Psoas muscle (tissue), 7 donors: ENCODE measurements at regions not wholly inside any gene's neighbourhood (a gene's known extent, or its start where the extent isn't known, plus 50 kb on each side); places are given as distances from the start of the nearest gene placed in this dataset.
"Not testable (repeated sequence)": the region's sequence is repeated elsewhere in the genome, so short reads cannot be mapped to it uniquely, and the experiment has no call there.

Experiments used
- ATAC-seq, 4 donors: fragments of 200-7000 bp; cut with Tn5 transposase; one replicate each; pipeline ENCODE4 v1.9.1; 2020; ENCODE audit warnings: moderate library complexity in 3 of 4, mild to moderate bottlenecking in 2 of 4
- DNase-seq, 2 donors: peaks; one replicate each; pipeline ENCODE4 v3.0.0-alpha.2; 2020
- H3K27ac ChIP-seq: fragments of 200-600 bp; one replicate; pipeline ENCODE4 v1.8.0; 2022
- H3K27me3 ChIP-seq, 3 donors: fragments of 200-600 bp in 1 of 3; one replicate each; pipeline versions ENCODE4 v1.6.1 to v1.8.0; 2013 to 2022; ENCODE audit warnings: low read length in 2 of 3, mild to moderate bottlenecking in 2 of 3, moderate library complexity in 1 of 3; ENCODE audit not compliant: insufficient read depth in 3 of 3
- H3K36me3 ChIP-seq, 2 donors: fragments of 200-600 bp in 1 of 2; one replicate each; pipeline versions ENCODE4 v1.6.1 to v1.8.0; 2013 to 2022; ENCODE audit warnings: low read depth in 1 of 2, mild to moderate bottlenecking in 1 of 2, moderate library complexity in 1 of 2; ENCODE audit not compliant: insufficient read depth in 1 of 2
- H3K4me1 ChIP-seq: fragments of 200-600 bp; one replicate; pipeline ENCODE4 v1.8.0; 2022
- H3K4me3 ChIP-seq: fragments of 200-600 bp; one replicate; pipeline ENCODE4 v1.8.0; 2022; ENCODE audit warnings: mild to moderate bottlenecking
- H3K9me3 ChIP-seq: fragments of 200-600 bp; one replicate; pipeline ENCODE4 v1.8.0; 2022
- WGBS, 3 donors: extraction: QIAGEN DNeasy Blood & Tissue Kit; methylation state at CpG; one replicate each; pipeline versions ENCODE4 v1.1.6 to v1.1.7; 2013; 5-methylcytosine and 5-hydroxymethylcytosine counted together
- intact Hi-C, 2 donors: fragments of 100-400 bp; cut with DNase I; formaldehyde crosslinking; loops; one replicate each; pipeline versions ENCODE4 v1.11.0 to v1.14.2; 2022
- TF ChIP-seq, protein P1 (sequence below): fragments of 200-600 bp; IDR thresholded peaks from one replicate; pipeline ENCODE4 v1.8.0; 2022; ENCODE audit warnings: antibody characterized with exemption
- donor health status: healthy with polysubstance abuse.
- donor health status: DM: no; HTN: no; CAD: no; lungs with moderate emphysema.
- donor health status: Bipolar disorder and iron deficiency.
- donor health status: healthy.
- donor health status: DM: yes; HTN: yes; CAD: no.
- donor health status: DM: no; HTN: no; CAD: no.
- donor health status: DM: yes; HTN: yes; CAD: no.

DNA sequence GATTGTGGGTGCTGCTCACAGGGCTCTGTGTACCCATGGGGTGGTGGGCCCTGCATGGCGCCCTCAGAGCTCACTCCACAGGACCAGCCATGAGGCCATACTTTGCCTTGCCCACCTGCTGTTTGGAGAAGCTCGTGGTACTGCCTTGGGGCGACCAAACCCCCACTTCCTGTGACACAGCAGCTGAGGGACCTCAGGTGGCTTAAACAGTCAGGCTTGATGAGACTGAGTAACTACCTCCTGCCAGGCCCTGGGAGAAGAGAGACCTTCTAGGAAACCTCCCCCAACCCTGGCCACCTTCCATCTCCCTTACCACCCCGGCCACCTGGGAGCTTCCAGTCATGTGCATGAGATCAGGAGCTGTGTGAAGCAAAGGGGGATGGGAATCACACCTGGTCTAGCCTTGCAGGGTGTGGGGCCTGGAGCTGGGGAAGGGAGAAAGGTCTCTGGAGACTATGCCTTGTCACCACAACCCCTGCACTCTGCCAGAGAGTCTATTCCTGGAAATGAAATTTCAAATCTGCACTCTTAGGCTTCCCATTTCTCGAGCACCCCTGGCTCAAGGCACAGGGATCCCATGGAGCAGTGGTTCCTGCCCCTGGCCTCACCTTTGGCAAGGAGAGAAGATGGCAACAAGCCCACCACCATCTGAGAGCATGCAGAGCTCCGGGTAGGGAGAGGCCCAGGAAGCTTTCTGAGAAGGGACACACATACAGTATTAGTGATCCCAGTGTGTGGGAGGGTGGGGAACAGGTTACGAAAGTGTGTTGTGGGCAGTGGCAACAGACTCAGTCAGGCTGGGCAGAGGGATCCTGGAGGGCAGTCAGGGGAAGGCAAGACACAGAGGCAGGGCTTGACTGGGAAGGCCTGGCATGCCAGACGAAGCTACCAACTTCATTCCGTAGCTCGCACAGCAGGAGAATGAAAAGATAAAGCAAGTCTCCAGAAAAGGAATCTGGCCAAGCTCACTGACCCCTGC, 125.0 kb downstream of the URI1 start:
- no peak overlapping the region for H3K27ac ChIP-seq
- TF ChIP-seq, protein P1, sequence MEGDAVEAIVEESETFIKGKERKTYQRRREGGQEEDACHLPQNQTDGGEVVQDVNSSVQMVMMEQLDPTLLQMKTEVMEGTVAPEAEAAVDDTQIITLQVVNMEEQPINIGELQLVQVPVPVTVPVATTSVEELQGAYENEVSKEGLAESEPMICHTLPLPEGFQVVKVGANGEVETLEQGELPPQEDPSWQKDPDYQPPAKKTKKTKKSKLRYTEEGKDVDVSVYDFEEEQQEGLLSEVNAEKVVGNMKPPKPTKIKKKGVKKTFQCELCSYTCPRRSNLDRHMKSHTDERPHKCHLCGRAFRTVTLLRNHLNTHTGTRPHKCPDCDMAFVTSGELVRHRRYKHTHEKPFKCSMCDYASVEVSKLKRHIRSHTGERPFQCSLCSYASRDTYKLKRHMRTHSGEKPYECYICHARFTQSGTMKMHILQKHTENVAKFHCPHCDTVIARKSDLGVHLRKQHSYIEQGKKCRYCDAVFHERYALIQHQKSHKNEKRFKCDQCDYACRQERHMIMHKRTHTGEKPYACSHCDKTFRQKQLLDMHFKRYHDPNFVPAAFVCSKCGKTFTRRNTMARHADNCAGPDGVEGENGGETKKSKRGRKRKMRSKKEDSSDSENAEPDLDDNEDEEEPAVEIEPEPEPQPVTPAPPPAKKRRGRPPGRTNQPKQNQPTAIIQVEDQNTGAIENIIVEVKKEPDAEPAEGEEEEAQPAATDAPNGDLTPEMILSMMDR = no peak
- DNase-seq = no peak
- no peaks in the 10 kb centered on the region for H3K9me3 ChIP-seq
- intact Hi-C loops = no loop called here
- H3K27me3 ChIP-seq = peaks cover 0 to 10% (median 0%) of the 10 kb centered on the region in 3 donors
- H3K4me1 ChIP-seq = no peaks in the 10 kb centered on the region
- no peak for ATAC-seq
- WGBS, 3 donors = 76 to 84% (median 82%) methylated on average over 10 of the region's 10 CpGs
- no peak overlapping the region for H3K4me3 ChIP-seq
- no peaks in the 10 kb centered on the region for H3K36me3 ChIP-seq

DNA sequence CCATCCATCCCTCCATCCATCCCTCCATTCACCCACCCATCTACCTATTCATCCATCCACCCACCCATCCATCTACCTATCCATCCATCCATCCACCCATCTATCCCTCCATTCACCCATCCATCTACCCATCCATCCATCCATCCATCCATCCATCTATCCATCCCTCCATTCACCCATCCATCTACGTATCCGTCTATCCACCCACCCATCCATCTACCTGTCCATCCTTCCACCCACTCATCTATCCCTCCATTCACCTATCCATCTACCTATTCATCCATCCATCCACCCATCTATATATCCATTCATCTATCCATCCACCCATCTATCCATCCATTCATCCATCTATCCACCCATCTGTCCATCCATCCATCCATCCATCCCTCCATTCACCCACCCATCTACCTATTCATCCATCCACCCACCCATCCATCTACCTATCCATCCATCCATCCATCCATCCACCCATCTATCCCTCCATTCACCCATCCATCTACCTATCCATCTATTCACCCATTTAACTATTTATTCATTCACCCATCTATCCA, 126.0 kb downstream of the URI1 start:
- ATAC-seq = not testable (repeated sequence)

DNA sequence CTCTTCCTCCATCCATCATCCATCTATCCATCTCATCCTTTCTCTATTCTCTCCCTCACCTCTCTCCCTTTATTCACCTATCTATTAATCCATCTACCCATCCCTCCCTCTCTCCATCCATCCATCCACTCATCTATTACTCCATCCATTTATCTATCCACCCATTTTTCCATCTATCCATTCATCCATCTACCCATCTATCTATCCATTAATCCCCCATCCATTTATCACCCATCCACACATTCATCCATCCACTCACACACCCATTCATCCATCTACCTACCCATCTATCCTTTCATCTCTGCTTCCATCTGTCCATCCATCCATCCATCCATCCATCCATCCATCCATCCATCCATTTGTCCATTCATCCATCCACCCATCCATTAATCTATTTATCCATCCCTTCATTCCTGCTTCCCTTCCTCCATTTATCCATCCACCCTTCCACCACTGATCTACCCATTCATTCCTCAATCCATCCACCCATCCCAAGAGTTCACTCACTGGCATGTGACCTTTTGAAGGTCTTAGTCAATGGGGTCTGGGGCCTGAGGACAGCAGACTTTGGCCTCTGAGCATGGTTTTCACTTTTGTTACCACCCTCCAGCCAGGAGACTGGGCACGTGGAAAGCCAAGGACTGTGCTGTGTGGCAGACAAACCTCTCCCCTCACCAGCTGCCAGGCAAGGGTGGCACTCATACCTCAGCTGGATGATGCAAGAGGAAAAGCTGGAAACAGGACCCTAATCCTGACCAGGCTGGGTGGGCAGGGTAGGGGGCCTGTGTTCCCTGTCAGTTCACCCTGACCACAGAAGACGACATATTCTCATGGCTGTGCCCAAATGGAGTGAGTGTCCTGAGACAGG, 126.7 kb downstream of the URI1 start:
- no peak for DNase-seq
- TF ChIP-seq, protein P1 = no peak
- Histone ChIP-seq H3K27me3 (peaks cover 0 to 16% (median 3%) of the 10 kb centered on the region in 3 donors), H3K27ac (no peak overlapping the region), H3K4me1 (no peaks in the 10 kb centered on the region), H3K4me3 (no peak overlapping the region), H3K36me3 (no peaks in the 10 kb centered on the region), H3K9me3 (no peaks in the 10 kb centered on the region)
- WGBS, 3 donors = 72 to 79% (median 73%) methylated on average over 2 of the region's 2 CpGs
- intact Hi-C loops = no loop called here
- no peak for ATAC-seq

More for the DNA sequence above, 126.0 kb downstream of the URI1 start:
- H3K9me3 ChIP-seq, intact Hi-C loops, H3K4me3 ChIP-seq, H3K27ac ChIP-seq, H3K4me1 ChIP-seq, H3K27me3 ChIP-seq, H3K36me3 ChIP-seq, DNase-seq: not testable (repeated sequence)
- 96 to 100% (median 98%) methylated on average over 2 of the region's 2 CpGs for WGBS, 3 donors

DNA sequence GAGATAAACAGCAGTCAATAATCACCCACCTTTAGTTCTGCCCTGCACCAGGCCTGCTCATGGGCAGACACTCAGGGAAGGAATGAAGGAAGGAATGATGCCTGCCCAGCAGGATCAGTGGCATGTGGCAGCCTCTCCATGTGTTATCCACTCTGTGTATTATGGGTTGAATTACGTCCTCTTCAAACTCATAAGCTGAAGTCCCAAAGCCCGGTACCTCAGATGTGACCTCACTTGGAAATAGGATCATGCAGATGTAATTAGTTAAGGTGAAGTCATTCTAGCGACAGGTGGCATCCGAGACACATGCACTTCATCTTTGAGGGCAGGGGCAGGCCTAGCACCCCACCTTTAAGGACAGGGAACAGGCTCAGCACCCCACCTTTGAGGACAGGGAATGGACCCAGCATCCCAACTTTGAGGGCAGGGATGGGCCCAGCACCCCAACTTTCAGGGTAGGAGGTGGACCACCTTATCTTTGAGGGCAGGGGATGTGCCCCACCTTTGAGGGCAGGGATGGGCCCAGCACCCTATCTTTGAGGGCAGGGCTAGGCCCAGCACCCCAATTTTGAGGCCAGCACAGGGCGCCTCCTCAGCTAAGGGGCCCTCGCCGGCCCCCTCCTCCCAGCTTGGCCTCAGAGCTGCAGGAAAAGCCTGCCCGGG, 127.6 kb downstream of the URI1 start:
- no peak overlapping the region for H3K27ac ChIP-seq
- no peak overlapping the region for H3K4me3 ChIP-seq
- intact Hi-C loops = no loop called here
- ATAC-seq = no peak
- no peaks in the 10 kb centered on the region for H3K9me3 ChIP-seq
- no peaks in the 10 kb centered on the region for H3K36me3 ChIP-seq
- WGBS, 3 donors = 44 to 58% (median 49%) methylated on average over 8 of the region's 8 CpGs
- H3K4me1 ChIP-seq = no peaks in the 10 kb centered on the region
- TF ChIP-seq, protein P1 = no peak
- peaks cover 0 to 23% (median 3%) of the 10 kb centered on the region in 3 donors for H3K27me3 ChIP-seq
- peak in 1 of 2 donors; percentile 20 for DNase-seq
